Mesothelial cell of epicardium (in vitro differentiated cells): ENCODE measurements at regions not wholly inside any gene's neighbourhood (a gene's known extent, or its start where the extent isn't known, plus 50 kb on each side); places are given as distances from the start of the nearest gene placed in this dataset.
"Not testable (repeated sequence)": the region's sequence is repeated elsewhere in the genome, so short reads cannot be mapped to it uniquely, and the experiment has no call there.

Experiments
- DNase-seq, 2 experiments: peaks; one replicate each; pipeline ENCODE4 v3.0.0; 2021; ENCODE audit warnings: low spot score in 2 of 2; ENCODE audit not compliant: unreplicated experiment in 2 of 2
- H3K27ac Mint-ChIP-seq: 2 replicates; pipeline ENCODE4 v1.8.0; 2021; ENCODE audit warnings: mixed read lengths
- H3K27me3 Mint-ChIP-seq: 2 replicates; pipeline ENCODE4 v1.8.0; 2021; ENCODE audit warnings: low read depth, mixed read lengths
- H3K36me3 Mint-ChIP-seq: 2 replicates; pipeline ENCODE4 v1.8.0; 2021; ENCODE audit warnings: mixed read lengths
- H3K4me1 Mint-ChIP-seq: 2 replicates; pipeline ENCODE4 v1.8.0; 2021; ENCODE audit warnings: mixed read lengths
- H3K4me3 Mint-ChIP-seq: 2 replicates; pipeline ENCODE4 v1.8.0; 2021; ENCODE audit warnings: mild to moderate bottlenecking, moderate library complexity, mixed read lengths
- H3K9me3 Mint-ChIP-seq: 2 replicates; pipeline ENCODE4 v1.8.0; 2021; ENCODE audit warnings: mixed read lengths
- CTCF ChIP-seq: fragments of 200-600 bp; sonication (generic); IDR thresholded peaks from one replicate; pipeline ENCODE4 v1.5.0; 2021; ENCODE audit warnings: antibody characterized with exemption; ENCODE audit not compliant: unreplicated experiment

- Mint-ChIP-seq H3K9me3 (peaks cover 21% of the 10 kb centered on the region), H3K27ac (no peak overlapping the region), H3K27me3 (no peaks in the 10 kb centered on the region), H3K36me3 (no peaks in the 10 kb centered on the region), H3K4me1 (no peaks in the 10 kb centered on the region), H3K4me3 (no peak overlapping the region)
- TF ChIP-seq CTCF: no peak
- no peak for DNase-seq
Observed at GRCh38 chr10:81733542-81733941, 141.5 kb upstream of the NRG3 start.

GRCh38 chr10:81735167-81735566, 139.8 kb upstream of the NRG3 start:
- H3K4me3 Mint-ChIP-seq, H3K27me3 Mint-ChIP-seq, H3K36me3 Mint-ChIP-seq, DNase-seq, H3K4me1 Mint-ChIP-seq, H3K27ac Mint-ChIP-seq: not testable (repeated sequence)
- peaks cover 27% of the 10 kb centered on the region for H3K9me3 Mint-ChIP-seq

GRCh38 chr10:81759111-81759510, 115.9 kb upstream of the NRG3 start:
- Mint-ChIP-seq H3K27ac (no peak overlapping the region), H3K9me3 (peaks cover 5% of the 10 kb centered on the region), H3K4me3 (no peak overlapping the region), H3K36me3 (no peaks in the 10 kb centered on the region), H3K4me1 (no peaks in the 10 kb centered on the region), H3K27me3 (no peaks in the 10 kb centered on the region)
- no peak for DNase-seq
- TF ChIP-seq CTCF: no peak

- TF ChIP-seq CTCF: no peak
- Mint-ChIP-seq H3K9me3 (peaks cover 6% of the 10 kb centered on the region), H3K36me3 (no peaks in the 10 kb centered on the region), H3K27ac (no peak overlapping the region), H3K4me1 (no peaks in the 10 kb centered on the region), H3K4me3 (no peak overlapping the region), H3K27me3 (no peaks in the 10 kb centered on the region)
- DNase-seq: no peak
Observed at GRCh38 chr10:81784111-81784597, 90.8 kb upstream of the NRG3 start.

GRCh38 chr10:81792729-81793128, 82.3 kb upstream of the NRG3 start:
- H3K4me3 Mint-ChIP-seq: no peak overlapping the region

GRCh38 chr10:81806842-81807241, 68.2 kb upstream of the NRG3 start:
- DNase-seq: no peak
- no peaks in the 10 kb centered on the region for H3K4me1 Mint-ChIP-seq
- no peaks in the 10 kb centered on the region for H3K27me3 Mint-ChIP-seq
- no peak overlapping the region for H3K4me3 Mint-ChIP-seq
- peaks cover 44% of the 10 kb centered on the region for H3K9me3 Mint-ChIP-seq
- no peak overlapping the region for H3K27ac Mint-ChIP-seq
- H3K36me3 Mint-ChIP-seq: no peaks in the 10 kb centered on the region
- no peak for TF ChIP-seq CTCF

More at GRCh38 chr10:81792729-81793128, 82.3 kb upstream of the NRG3 start:
- peaks cover 4% of the 10 kb centered on the region for H3K4me1 Mint-ChIP-seq
- peaks cover 11% of the 10 kb centered on the region for H3K27me3 Mint-ChIP-seq
- no peaks in the 10 kb centered on the region for H3K36me3 Mint-ChIP-seq
- no peak for TF ChIP-seq CTCF
- no peak for DNase-seq
- H3K27ac Mint-ChIP-seq: no peak overlapping the region
- H3K9me3 Mint-ChIP-seq: no peaks in the 10 kb centered on the region
